Astrocyte (in vitro differentiated cells and primary cell): ENCODE measurements at regions not wholly inside any gene's neighbourhood (a gene's known extent, or its start where the extent isn't known, plus 50 kb on each side); places are given as distances from the start of the nearest gene placed in this dataset.

Experiments used
- EZH2 ChIP-seq: IDR thresholded peaks from 2 replicates; pipeline ENCODE4 v1.6.1; 2012; ENCODE audit warnings: mild to moderate bottlenecking, low read length, inconsistent platforms; ENCODE audit not compliant: insufficient read depth
- TF ChIP-seq, protein P1 (sequence below): IDR thresholded peaks from 2 replicates; pipeline ENCODE4 v1.5.1; 2011; ENCODE audit warnings: low read depth, mild to moderate bottlenecking, inconsistent platforms, low read length, moderate library complexity; ENCODE audit not compliant: insufficient read depth

DNA sequence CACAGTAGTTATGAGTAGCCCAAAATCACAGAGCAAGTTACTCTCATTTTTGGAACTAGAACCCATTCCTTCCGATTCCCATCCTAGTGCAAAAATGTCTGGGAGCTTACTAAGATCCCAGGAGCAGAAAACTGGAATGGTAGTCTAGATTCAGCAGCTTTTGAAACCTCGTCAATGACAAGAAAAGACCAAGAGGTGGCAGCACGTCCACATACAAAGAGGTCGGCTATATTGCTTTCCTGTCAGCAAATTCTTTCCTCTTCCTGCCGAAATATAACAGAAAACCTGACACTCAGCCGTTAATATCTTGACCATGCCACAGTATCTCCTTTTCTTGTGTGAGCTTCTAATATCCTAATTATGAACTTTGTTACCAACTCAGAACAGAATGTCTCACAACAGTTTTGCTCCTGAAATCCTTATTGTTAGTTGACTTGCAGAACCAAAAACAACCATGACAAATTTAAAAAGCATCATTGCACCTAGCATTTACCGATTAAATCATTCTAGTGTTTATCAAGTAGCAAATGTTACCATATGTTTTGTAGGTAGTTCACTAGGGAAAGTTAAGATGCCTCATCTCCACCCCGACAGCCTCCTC, 92.8 kb upstream of the OR9G4 start:
- TF ChIP-seq, protein P1, sequence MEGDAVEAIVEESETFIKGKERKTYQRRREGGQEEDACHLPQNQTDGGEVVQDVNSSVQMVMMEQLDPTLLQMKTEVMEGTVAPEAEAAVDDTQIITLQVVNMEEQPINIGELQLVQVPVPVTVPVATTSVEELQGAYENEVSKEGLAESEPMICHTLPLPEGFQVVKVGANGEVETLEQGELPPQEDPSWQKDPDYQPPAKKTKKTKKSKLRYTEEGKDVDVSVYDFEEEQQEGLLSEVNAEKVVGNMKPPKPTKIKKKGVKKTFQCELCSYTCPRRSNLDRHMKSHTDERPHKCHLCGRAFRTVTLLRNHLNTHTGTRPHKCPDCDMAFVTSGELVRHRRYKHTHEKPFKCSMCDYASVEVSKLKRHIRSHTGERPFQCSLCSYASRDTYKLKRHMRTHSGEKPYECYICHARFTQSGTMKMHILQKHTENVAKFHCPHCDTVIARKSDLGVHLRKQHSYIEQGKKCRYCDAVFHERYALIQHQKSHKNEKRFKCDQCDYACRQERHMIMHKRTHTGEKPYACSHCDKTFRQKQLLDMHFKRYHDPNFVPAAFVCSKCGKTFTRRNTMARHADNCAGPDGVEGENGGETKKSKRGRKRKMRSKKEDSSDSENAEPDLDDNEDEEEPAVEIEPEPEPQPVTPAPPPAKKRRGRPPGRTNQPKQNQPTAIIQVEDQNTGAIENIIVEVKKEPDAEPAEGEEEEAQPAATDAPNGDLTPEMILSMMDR: peak; percentile 76
- no peak for TF ChIP-seq EZH2
